ENCODE measurements at regions not wholly inside any gene's neighbourhood (a gene's known extent, or its start where the extent isn't known, plus 50 kb on each side); places are given as distances from the start of the nearest gene placed in this dataset.
"Not testable (repeated sequence)": the region's sequence is repeated elsewhere in the genome, so short reads cannot be mapped to it uniquely, and the experiment has no call there.

DNA sequence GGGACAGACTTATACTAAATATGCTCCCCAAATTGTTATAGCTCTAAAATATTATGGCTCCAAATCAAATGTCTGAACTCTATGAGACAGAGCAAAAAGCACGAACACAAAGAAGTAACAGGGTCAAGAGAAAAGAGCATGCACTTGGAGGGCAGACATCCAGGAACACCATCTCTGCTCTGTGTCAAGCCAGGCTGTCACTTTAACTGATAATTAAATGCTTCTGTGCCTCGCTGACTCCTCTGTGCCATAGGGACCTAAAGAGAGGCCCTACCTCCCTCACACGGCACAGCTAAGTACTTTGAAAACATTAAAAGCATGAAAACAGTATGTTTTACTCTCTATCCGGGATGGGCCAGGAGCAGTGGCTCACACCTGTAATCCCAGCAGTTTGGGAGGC, 194.0 kb downstream of the ANKRD36B start:
- not testable (repeated sequence) for TF ChIP-seq ARNT, SP1, NFRKB, FOXK2, ZNF384, SUZ12 (IDR thresholded peaks at IDR 0.05)
